Glomerular visceral epithelial cell (primary cell): ENCODE measurements at regions not wholly inside any gene's neighbourhood (a gene's known extent, or its start where the extent isn't known, plus 50 kb on each side); places are given as distances from the start of the nearest gene placed in this dataset.
"Not testable (repeated sequence)": the region's sequence is repeated elsewhere in the genome, so short reads cannot be mapped to it uniquely, and the experiment has no call there.

Experiments
- DNase-seq: peaks from one replicate; pipeline ENCODE4 v3.0.0-alpha.2; 2016; ENCODE audit errors: extremely low spot score

DNA sequence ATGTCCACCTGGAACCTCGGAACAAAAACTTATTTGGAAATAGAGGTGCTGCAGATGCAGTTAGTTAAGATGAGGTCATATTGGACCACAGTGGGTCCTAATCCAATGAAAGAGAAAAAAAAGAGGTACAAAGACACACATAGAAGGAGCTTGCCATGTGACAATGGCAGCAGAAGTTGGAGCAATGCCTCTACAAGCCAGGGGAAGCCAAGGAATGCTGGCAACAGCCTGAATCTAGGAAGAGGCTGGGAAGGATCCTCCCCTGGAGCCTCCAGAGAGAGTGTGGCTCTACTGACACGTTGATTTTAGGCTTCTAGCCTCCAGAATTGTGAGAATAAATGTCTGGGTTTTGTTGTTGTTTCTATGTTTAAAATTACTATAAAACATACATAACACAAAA lies 521.8 kb upstream of the CCDC196 start:
- no peak for DNase-seq

DNA sequence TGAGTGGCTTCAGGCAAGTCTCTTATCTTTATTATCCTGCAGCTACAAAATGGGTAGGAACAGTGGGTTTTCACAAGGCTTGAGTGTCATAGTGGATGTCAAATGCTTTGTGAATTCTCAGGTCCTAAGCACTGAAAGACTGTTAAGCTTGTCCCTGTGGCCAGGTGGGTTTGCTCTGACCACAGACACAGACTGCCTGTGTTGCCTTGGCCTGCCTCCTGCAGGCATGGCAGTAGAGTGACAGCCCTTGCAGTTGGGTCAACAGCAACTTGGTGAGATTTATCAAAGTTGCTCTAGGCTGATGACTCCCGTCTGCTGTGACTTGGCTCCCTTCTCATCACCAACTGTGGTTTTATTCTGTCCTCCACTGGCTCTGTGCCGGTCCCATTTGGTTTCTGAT lies 520.0 kb upstream of the CCDC196 start:
- no peak for DNase-seq

DNA sequence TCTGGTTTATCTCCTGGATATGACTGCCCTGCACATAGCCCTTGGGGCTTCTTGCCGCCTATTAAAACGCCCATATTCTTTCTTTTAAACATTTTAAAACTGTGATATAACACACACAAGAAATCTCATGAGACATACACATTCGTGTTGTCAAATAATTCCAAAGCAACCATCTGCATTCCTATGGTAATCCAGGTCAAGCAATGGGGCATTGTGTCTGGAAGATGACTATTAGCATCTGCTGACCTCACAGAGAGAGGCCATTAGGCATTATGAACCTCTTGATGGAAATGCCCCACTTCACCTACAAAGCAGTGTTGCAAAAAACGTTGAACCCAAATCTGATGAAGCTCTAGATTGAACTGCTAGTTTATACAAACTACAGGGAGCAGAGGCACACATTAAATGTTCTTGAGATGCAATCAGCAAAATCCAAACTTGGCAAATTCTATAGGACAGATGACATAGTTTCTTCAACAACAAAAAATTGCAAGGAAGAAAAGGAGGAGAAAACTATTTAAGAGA lies 513.8 kb upstream of the CCDC196 start:
- DNase-seq: no peak

DNA sequence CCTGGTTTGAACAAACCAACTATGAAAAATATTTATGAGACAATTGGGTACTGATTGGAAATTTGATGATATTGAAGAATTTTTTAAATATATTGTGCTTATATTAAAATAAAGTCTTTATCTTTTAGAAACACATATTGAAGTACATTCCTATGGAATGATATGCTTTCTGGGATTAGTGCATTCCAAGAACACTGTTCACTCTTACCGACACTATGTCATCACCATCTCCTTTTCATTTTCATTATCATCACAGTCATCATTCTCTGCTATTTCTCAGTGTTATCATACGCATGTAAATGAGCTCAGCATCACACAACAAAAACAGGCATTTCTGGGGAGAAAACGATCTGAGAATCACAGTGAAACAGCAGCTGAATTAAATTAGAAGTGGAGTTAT lies 513.3 kb upstream of the CCDC196 start:
- no peak for DNase-seq

DNA sequence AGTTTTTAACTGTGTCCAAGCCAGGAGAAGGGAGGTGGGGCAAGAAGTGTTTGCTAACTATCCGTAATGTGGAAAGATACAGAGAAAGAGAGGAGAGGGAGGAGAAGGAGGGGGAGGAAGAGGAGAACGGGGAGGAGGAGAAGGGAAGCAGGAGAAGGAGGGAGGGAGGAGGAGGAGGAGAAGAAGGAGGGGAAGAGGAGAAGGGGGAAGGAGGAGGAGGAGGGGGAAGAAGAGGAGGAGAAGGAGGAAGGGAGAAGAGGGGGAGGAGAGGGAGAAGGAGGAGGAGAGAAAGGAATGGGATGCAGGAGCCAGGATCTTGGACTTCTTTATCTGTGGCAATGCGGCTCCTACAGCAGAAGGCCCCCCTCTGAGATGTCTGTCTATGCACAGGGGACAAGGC lies 510.3 kb upstream of the CCDC196 start:
- DNase-seq: no peak

DNA sequence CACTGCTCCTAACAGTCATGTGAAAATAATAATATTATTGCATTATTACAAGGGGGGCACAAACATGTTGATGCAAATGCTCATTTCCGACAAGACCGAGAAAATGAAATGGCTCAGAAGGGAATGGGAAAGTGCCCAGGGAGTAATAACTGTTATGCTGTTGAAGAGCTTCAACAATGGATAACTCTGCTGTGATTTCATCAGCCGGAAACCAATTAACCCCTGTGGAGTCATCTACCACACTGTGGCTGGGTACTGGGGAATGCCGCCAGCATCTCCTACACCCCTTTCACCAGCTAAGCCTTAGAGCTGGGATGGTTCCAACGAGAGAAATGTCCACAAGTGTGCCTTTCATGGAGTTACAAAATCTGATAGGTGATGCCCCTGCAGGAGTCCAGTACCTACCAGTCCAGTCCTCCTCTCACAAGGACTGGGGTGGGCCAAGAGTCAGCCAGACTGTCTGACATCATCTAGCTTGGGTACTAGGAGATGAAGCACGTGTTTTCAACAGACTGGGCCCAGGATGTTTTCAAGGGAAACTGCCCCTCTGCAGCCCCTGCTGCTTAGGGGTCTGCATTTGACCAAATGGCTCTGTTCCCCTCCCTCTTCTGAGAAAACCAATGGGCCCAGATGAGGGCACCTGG lies 509.3 kb upstream of the CCDC196 start:
- no peak for DNase-seq

DNA sequence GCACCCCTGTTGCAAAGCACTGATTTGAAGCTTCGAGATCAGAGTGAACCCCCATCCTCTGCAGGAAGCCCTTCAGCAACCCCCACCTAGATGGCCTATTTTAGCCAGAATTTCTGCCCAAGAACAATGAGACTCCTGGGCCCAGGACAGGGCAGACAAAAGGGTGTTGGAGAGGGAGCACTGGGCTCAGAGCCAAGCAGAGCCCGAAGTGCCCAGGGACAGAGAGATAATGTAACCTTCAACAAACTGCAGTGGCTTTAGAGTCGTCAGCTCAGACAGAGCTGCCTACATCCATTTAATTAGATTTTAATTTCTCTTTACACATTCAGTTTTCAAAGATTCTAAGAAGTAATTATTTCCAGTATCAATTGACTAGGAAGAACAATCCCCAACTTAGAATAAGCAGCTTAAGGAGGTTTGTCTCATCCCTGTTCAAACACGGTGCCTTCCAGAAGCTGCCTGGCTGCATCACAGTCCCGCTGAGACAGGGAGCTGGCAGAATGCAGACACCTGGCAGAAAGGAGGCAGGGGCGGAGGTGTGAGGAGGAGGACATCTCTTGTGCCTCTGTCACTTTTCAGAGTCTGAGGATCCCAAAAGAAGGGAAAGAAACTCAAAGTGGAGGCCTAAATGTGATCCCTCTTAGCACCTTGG lies 504.9 kb upstream of the CCDC196 start:
- no peak for DNase-seq

DNA sequence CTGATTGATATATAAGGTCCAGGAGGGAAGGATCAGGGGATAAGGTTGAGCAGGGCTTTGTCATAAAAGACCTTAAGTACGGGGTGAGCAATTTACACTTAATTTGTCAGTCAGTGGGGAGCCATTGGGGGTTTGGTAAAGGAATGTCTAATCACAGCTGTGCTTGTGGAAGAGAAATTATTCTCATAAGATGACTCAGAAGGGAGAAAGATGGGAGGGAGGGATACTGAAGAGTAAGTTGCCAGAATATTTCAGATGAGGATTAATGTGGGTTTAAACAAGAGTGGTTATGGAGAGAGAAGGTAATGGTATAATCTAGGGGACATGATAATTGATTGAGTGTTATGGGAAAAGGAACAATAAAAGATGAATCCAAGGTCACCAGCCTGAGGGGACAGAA lies 500.1 kb upstream of the CCDC196 start:
- no peak for DNase-seq

DNA sequence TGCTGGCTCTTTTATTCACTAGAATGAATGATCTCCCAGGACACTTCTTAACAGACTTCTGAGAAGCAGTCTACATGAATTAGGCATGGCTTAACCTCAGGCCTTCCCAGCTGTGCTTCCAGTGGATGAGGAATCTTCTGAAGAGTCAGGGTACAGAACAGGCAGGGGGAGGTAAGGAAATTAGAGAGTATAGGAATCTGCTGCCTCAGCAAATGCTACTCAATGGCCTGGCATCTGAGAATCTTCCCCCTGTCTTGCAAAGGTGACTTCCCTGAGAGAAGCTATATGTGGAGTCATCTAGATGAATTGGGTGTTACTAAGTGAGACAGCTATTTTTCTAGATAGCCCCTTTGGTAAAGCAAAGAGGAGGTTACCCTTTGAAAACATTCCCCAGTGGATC lies 496.2 kb upstream of the CCDC196 start:
- DNase-seq: no peak

DNA sequence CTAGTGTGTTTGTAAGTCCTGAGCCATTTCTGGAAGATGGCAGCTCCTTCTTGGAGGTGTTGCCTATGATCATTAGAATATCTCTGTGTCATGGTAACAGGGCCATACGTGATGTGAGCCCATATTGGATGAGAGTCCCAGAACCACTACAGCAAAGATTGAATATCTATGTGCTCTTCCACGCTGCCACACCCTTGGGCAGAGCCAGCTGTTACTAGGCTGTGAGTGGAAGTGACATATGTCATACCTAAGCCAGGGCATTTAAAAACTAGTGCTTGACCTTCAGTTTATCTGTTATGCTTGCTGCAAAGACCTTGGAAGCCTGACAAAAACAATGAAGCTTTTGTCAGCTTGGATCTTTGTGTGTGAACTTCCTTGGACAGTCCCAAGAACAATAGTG lies 495.1 kb upstream of the CCDC196 start:
- DNase-seq: no peak

DNA sequence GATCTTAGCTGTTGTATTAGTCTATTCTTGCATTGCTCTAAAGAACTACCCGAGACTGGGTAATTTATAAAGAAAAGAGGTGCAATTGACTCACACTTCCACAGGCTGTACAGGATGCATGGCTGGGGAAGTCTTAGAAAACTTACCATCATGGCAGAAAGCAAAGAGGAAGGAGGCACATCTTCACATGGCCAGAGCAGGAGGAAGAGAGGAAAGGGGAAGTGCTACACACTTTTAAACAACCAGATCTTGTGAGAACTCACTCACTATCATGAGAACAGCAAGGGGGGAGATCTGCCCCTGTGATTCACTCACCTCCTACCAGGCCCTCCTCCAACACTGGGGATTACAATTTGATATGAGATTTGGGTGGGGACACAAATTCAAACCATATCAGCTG lies 494.2 kb upstream of the CCDC196 start:
- not testable (repeated sequence) for DNase-seq

DNA sequence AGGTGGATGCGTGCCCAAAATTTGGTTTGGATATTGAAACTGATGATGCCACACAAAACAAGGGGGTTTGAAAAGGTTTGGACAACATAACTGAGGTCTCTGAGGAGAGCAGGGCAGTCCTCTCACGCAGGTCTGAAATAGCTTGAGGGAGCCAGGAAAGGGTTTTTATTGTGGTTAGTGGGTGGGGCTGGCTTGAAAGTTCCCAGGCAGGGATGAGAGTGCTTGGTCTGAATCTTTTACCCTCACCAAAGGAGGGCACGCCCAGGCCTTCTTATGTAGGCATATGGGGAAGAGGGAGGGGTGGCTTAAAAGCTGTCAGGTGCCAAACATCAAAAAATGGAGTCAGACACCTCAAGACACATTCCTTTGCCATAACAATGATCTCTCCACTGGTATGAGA lies 493.1 kb upstream of the CCDC196 start:
- no peak for DNase-seq

DNA sequence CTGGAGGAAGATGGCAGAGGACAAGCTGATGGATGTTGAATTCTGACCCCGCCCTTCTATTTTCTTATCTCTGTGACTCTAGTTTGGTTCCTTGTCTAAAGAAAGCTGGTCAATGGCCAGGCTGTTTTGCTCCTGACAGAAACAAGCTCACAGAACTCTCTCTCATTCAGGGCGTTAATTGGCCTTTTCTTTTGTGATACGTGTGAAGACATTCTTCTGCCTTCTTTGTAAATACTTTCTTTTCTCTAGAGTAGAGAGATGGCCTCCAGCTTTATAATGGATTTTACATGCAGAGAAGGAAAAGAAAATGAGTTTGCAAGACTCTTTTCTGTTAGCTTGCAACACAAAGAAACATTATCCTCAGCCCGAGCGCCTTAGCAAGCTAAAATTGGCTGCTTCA lies 492.2 kb upstream of the CCDC196 start:
- DNase-seq: no peak

DNA sequence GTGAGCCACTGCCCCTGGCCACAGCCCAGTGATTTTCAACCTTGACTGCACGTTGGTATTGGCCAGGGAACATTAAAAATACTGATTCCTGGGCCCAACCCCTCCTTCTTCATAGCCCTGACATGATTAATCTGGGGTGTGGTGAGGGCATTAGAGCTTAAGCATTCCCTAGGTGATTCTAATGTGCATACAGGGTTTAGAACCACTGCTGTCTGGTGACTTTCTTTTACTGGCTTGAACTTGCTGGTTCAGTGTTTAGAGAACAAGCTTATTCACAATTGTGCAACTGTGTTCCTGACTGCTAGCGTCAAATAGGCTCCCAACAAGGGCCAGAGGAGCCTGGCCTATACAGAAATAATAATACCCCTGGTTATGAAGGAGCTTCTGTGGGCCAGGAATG lies 488.8 kb upstream of the CCDC196 start:
- no peak for DNase-seq

DNA sequence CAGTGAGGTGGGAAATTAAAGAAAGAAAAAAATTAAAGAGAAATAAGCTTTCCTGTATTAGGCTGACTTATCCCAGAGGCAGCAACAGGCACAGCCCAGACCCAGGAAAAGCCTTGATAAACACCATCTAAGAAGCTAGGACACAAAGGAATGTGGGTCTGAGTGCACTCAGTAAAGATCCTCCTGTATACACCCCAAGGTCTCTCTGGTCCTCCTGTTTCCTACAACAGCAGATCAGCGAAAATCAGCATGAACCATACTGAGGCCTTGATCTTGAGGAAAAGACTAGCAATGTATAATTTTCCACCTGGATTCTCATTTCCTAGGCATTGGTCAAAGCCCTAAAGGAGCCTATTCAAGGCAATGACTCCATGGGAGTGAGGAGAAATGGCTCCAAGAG lies 486.3 kb upstream of the CCDC196 start:
- DNase-seq: no peak

DNA sequence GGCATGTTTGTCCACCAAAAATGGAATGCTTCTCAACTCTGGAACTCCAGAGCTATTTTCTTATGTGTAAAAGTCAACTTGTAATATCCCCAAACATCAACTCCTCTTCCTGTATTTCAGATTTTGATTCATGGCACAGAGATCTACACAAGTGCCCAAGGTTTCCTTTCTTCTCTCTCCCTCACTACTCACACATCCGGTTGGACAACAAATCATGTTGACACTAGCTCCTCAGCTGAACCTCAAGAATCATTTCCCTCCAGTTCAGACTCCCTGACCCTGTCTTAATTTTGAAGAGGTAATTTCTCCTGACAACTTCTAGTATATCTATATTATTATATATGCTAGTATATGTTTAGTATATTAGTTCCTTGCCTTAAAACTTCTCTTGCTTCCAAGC lies 485.4 kb upstream of the CCDC196 start:
- no peak for DNase-seq

DNA sequence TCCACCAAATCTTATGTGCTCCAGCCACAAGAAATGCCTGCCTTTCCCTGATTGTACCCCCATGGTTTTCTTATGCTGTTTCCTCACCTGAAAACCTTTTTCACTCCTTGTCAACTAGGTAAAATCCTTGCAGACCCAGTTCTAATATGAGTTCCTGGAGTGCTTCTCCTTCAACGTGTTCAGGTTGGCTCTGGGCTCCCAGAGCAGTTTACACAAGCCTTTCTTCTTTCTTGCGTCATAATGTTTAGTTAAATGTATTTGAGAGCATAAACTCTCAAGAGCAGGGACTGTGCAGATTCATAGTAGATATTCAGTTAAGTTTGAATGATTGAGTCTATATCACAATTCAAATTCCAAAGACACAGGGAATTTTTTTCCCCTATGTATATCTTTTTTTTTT lies 484.8 kb upstream of the CCDC196 start:
- no peak for DNase-seq

DNA sequence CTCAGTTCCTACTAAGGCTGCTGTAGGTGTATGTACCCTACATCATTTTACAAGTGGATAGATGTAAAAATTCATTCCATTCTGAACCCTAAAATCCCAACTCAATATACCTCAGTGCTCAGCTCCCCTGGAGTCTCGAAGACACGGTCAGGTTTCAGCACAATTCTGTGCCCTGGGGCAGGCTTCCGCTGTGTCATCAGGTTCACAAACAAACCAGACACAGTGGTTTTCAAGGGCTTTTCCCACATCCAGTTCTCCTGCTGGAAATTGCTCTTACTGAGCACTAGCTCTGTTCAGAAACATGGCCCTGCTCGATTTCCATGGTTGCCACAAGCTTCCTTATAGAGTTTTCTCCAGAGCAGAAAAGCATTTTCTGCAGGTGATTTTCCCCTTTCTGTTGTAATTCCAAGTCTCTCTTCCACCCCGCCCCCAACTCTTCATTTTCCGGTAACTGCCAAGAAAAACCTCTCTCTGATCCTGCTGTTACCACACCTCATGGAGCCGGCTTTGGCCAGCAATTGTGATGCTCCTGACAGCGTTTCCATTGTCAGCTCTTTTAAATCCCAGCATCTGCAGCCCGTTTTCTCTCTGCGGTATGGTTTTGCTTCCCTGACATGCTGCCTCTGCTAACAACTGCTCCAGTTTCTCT lies 483.0 kb upstream of the CCDC196 start:
- no peak for DNase-seq

DNA sequence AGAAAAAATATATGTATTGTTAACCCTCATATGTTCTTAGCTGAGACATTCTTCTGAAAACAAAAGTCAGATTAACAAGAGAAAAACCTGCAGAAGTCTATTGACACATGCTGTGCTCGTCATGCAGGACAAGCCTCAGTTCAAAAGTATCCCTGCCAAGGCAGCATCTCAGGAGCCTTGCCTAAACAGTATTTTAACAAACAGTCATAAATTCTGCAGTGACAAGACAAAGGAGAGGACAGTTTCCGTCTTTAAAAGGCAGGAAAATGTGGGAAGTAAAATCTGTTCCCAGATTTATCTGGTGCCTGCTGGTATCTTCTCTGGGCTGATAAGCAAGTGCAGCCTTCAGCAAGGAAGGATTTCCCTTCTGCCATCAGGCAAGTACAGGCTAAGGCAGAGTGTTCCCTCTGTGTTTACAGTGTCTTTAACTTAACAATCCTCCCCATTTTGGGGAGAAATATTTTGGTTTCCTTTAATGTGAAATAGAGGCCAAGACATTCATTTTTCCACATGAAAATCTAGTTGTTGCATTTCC lies 480.2 kb upstream of the CCDC196 start:
- DNase-seq: no peak

DNA sequence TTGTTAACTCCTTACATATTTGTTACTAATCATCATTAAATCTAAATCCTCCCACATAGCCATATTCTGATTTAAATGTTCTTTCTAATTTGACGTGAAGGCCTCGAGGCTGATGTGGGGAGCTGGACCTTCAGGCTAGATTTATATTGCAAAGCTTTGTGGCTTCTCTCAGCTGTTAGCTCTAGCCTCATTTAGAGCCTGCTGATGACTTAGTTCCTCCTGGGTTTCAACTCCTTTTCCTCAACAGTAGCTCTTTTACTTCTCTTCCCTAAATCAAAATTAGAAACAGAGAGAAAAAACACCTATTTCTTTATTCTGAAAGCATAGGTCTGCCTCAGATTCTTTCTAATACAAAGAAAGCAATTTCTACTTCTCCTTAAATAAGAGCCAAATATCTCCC lies 477.5 kb upstream of the CCDC196 start:
- DNase-seq: no peak

DNA sequence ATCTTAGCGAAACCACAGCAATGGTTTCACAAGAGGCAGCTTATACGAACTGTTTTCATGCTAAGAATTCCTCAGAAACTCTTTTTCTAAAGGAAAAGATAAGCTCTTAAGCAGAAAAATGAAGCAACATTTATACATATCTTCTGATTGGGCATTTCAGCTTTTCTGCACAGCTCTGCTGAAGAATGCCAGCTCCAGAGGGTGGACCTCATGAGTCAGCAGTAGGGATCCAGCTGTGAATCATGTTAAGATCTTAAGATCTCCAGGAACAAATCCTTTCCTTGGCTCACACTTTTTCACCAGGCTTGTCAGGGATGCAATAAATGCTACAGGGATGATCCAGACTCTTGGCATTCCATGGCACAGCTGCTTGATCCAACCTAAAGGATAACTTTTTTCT lies 477.1 kb upstream of the CCDC196 start:
- DNase-seq: no peak

DNA sequence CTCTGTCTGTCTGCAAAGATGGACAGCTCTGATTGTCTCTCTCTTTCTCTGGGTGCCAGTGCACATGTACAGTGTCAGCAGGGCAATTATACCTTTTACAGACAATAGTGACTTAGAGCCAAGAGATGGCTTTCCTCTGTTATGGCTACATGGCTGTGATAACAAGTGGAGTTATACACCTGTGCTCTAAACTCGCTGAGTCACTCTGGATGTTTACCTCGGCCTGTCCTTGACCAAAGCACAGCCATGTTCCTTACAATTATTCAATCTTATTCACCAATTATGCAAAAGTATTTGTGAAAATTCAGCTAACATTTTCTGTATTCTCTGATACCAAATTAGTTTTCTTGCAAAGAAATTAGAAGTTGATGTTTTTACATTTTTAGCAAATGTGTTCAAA lies 475.5 kb upstream of the CCDC196 start:
- DNase-seq: no peak

DNA sequence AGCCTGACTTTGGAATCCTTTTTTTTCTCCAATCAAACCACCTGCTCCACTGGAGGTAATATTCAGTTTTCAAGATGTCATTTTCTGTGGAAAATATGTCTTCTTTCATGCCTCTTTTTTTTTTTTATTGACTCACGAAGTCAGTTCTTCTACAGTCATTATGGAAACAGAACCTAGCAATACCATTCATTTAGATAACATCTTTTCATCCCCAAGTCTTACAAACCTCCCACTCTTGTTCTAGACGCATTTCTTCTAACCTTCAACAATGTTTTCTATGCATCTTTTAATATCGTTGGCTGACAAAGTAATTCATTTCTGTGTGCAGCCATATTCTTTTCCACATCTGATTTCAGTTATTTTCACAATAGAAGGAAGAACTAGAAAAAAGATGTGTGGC lies 474.3 kb upstream of the CCDC196 start:
- DNase-seq: no peak
